GM19025 (cell line): ENCODE measurements at regions not wholly inside any gene's neighbourhood (a gene's known extent, or its start where the extent isn't known, plus 50 kb on each side); places are given as distances from the start of the nearest gene placed in this dataset.

Experiments
- ATAC-seq: cut with Tn5 transposase; IDR thresholded peaks from one replicate; pipeline ENCODE4 v1.9.1; 2021; ENCODE audit warnings: mild to moderate bottlenecking, low read depth, moderate library complexity; ENCODE audit not compliant: unreplicated experiment

GRCh38 chr1:234755449-234755863 is 145.5 kb upstream of the IRF2BP2 start:
- ATAC-seq, result no peak

GRCh38 chr1:234753979-234754378 is 144.0 kb upstream of the IRF2BP2 start:
- ATAC-seq, result no peak

- no peak for ATAC-seq
Observed at GRCh38 chr1:234752927-234753326, 142.9 kb upstream of the IRF2BP2 start.

- no peak for ATAC-seq
Observed at GRCh38 chr1:234751678-234752077, 141.7 kb upstream of the IRF2BP2 start.

- ATAC-seq, result no peak
Observed at GRCh38 chr1:234750922-234751627, 141.1 kb upstream of the IRF2BP2 start.

- ATAC-seq, result no peak
Observed at GRCh38 chr1:234748713-234749112, 138.7 kb upstream of the IRF2BP2 start.

- ATAC-seq, result no peak
Observed at GRCh38 chr1:234748066-234748465, 138.1 kb upstream of the IRF2BP2 start.

GRCh38 chr1:234746798-234747196 is 136.8 kb upstream of the IRF2BP2 start:
- ATAC-seq, result no peak

- ATAC-seq, result no peak
Observed at GRCh38 chr1:234745844-234746797, 136.1 kb upstream of the IRF2BP2 start.

- no peak for ATAC-seq
Observed at GRCh38 chr1:234745276-234745675, 135.3 kb upstream of the IRF2BP2 start.

GRCh38 chr1:234743791-234744611 is 134.0 kb upstream of the IRF2BP2 start:
- no peak for ATAC-seq

- ATAC-seq, result no peak
Observed at GRCh38 chr1:234742622-234743021, 132.6 kb upstream of the IRF2BP2 start.

GRCh38 chr1:234737967-234738314 is 128.0 kb upstream of the IRF2BP2 start:
- ATAC-seq, result no peak

- ATAC-seq, result no peak
Observed at GRCh38 chr1:234735916-234736315, 125.9 kb upstream of the IRF2BP2 start.

- ATAC-seq, result no peak
Observed at GRCh38 chr1:234735476-234735875, 125.5 kb upstream of the IRF2BP2 start.

GRCh38 chr1:234734869-234735268 is 124.9 kb upstream of the IRF2BP2 start:
- no peak for ATAC-seq

GRCh38 chr1:234734412-234734835 is 124.4 kb upstream of the IRF2BP2 start:
- no peak for ATAC-seq

- ATAC-seq, result no peak
Observed at GRCh38 chr1:234733427-234733826, 123.4 kb upstream of the IRF2BP2 start.

- no peak for ATAC-seq
Observed at GRCh38 chr1:234732671-234733390, 122.9 kb upstream of the IRF2BP2 start.

- ATAC-seq, result no peak
Observed at GRCh38 chr1:234732260-234732659, 122.3 kb upstream of the IRF2BP2 start.
